ENCODE measurements at regions not wholly inside any gene's neighbourhood (a gene's known extent, or its start where the extent isn't known, plus 50 kb on each side); places are given as distances from the start of the nearest gene placed in this dataset.

GRCh38 chr12:62098132-62098531 is 162.1 kb upstream of the USP15 start:
- no peak for DNase-seq (ENCODE audit: low read depth in 2 of 2)

DNA sequence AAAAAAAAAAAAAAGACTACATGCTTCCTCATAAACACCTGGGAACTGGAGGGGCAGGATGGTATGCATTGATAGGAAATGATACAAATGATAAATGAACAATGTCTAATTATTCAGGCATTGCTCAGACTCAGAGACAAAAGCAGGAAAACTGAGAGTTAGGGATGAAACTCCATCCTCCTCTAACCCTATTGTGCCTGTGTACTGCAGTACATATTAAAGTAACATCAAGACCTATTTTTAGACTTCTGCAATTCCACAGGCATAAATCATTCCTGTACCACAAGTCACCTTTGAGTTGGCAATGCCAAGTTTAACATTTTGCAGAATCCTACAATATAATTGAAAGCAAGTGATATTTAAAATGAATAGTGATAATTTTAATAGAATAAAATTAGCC is 156.5 kb upstream of the USP15 start:
- no peak for DNase-seq (ENCODE audit: low read depth in 2 of 2)

GRCh38 chr12:62106547-62107185 is 153.5 kb upstream of the USP15 start:
- no peak for DNase-seq (ENCODE audit: low read depth in 2 of 2)

DNA sequence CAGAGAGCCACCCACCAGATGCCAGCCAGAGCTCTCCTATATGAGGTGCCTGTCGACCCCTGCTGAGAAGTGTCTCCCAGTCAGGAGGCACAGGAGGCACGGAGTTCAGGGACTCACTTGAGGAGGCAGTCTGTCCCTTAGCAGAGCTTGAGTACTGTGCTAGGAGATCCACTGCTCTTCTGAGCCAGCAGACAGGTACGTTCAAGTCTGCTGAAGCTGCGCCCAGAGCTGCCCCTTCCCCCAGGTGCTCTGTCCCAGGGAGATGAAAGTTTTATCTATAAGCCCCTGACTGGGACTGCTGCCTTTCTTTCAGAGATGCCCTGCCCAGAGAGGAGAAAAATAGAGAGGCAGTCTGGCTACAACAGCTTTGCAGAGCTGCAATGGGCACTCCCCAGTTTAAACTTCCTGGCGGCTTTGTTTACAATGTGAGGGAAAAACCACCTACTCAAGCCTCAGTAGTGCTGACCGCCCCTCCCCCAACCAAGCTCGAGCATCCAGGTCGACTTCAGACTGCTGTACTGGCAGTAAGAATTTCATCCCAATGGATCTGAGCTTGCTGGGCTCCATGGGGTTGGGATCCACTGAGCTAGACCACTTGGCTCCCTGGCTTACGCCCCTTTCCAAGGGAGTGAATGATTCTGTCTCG is 146.7 kb upstream of the USP15 start:
- DNase-seq (ENCODE audit: low read depth in 2 of 2): no peak

GRCh38 chr12:62116986-62117385 is 143.2 kb upstream of the USP15 start:
- DNase-seq (ENCODE audit: low read depth in 2 of 2): no peak

DNA sequence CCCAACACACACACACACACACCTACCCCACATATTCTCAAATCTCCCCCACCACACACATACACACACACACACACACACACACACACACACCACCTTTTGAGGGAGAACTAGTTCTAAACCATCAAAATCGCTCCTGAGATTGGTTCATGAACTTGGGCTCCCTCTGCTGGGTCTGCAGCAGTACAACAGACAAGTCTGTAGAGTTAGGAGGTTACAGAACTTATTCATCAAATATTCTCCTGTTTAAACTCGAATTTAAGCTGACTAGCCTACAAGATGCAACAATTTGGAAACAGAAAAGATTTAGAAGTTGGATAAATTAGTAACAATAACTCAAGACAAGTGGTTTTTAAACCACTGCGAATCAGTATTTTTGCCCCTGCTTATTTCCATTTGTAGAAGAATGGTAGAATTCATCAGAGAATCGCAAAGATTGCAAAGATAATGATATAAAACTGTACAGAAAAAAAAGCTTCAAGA is 136.4 kb upstream of the USP15 start:
- DNase-seq (ENCODE audit: low read depth in 2 of 2): peak; percentile 60

DNA sequence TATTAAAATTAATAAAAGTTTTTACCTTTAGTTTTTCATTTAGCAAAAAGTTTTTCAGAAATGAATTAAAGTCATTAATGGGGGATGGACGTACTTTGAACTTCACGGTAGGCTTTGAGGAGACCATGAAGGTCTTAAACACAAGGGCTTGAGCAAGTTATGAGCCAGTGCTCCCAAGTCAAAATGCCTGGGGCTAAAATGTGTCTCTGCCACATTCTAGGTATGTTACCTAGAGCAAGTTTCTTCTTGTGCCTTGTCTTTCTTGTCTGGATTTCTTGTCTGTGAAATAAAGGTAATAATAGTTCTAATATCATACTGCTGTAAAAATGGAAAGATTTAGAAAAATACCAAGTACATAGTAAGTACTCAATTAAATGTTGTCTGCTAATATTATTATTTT is 132.7 kb upstream of the USP15 start:
- no peak for DNase-seq (ENCODE audit: low read depth in 2 of 2)

DNA sequence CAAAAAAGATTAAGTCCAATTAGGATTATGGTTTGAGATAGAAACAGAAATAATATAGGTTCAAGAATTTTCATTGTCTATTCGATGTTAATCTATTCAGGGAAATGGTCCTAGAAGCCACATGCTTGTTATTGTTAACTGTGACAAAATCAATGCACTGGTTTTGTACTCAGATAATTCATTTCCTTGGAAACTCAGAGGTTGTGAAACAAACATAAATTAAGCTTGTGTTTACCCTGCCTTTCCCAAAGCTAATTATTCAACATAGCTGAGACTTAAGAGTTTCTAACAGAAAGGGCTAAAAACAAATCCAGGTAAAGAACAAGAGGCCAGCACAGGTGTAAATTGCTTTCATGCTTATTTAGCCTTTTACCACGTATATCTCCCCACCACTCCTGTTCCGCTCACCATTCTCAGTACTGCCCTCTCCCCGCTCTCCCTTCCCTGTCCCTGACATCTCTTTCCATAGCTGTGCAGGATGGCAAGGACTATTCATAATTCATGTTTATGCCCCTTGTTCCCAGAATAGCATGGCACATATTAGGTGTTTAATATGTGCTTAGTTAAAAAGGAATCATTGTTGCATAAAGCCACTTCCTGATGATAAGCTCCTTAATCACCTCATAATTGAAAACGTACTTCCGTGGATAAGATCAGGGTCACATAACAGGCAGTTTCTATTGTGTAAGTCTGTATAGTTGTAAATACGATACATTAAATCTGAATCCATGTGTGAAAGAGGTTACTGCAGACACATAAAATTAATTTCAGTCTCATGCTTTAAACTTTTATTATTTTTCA is 131.8 kb upstream of the USP15 start:
- peak; percentile 1 to 33 for DNase-seq (ENCODE audit: low read depth in 2 of 2)

GRCh38 chr12:62129291-62129690 is 130.9 kb upstream of the USP15 start:
- no peak for DNase-seq (ENCODE audit: low read depth in 2 of 2)

GRCh38 chr12:62130402-62130801 is 129.8 kb upstream of the USP15 start:
- DNase-seq (ENCODE audit: low read depth in 2 of 2): no peak

DNA sequence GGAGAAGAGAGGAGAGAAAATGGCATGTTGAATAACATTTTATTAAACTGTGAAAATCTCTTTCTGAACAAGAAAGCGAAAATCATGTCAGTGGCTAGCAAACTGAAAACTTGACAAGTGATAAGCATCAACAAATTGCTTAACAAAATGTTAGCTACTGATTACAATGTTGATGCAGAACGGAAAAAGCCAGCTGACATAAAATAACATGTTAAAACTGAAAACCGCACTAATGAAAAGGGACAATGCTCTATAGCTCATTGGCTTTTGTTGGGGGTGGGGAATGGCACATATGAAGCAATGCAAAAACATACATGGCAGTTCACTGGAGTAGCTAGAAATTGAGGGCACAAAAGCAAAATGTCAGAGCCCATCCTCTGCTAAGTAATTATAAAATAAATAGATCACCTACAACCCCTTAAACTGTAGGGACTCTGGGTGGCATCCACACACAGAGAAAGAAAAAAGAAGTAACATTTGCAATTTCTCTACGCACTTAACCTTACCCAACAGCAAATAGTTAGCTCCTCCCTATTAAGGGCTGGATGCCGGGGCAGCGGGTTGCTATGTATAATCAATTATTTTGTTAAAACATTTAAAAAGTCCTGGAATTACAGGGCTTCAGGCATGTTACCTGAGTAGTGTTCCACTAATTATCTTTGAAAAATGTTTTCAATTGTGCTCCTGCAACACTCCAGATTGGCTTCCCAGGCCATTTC is 129.2 kb upstream of the USP15 start:
- no peak for DNase-seq (ENCODE audit: low read depth in 2 of 2)

- DNase-seq (ENCODE audit: low read depth in 2 of 2): no peak
Measured at GRCh38 chr12:62133440-62133839, 126.8 kb upstream of the USP15 start.

DNA sequence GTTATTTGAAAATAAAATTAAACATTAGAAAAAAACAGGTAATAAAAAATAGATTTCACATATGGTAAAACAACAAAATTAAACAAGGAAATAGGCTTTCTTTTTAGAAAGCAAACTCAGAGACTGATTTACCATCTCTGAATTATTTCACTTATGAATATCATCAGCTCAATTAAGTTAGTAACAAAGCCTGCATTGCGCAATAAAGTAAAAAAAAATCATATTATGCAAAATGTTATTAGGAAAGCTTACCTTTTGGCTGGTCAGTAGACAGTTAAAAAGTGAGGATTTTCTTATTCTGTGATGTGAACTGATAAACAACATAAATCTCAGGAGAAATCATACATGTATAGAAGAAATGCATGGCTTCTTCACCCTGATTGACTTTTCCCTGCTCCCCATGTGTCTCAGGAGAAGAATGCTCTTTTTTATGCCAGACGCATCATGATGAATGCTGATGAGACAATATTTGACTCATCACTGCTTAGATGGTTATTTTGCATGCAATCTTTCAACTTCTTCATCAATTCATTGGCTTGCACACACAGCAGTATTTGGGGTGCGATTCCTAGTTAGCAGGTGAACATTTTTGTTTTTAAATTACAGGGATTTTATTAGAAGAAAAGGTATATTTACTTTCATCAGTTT is 124.5 kb upstream of the USP15 start:
- no peak for DNase-seq (ENCODE audit: low read depth in 2 of 2)

GRCh38 chr12:62136496-62136895 is 123.7 kb upstream of the USP15 start:
- DNase-seq (ENCODE audit: low read depth in 2 of 2): no peak

GRCh38 chr12:62138527-62138926 is 121.7 kb upstream of the USP15 start:
- no peak for DNase-seq (ENCODE audit: low read depth in 2 of 2)

GRCh38 chr12:62146318-62146717 is 113.9 kb upstream of the USP15 start:
- no peak for DNase-seq (ENCODE audit: low read depth in 2 of 2)

DNA sequence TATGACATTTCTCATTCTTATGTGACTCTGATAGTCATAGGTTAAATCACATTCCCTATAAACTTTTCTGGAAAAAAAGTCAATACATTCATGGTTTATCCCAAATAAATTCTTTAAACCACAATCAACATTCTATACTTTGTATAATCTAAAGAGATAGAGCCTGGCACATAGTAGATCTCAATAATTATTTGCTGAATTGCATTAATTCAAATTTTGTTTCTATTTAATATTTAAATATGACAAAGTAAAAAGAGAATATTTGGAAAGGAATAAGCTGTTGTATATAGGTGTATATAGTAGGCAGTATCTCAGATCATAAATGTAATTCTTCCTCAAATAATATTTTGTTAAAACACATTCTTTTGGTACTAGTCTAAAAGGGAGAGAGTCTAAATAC is 102.2 kb upstream of the USP15 start:
- no peak for DNase-seq (ENCODE audit: low read depth in 2 of 2)

- DNase-seq (ENCODE audit: low read depth in 2 of 2): no peak
Measured at GRCh38 chr12:62158461-62159360, 101.5 kb upstream of the USP15 start.

GRCh38 chr12:62162214-62162613 is 98.0 kb upstream of the USP15 start:
- no peak for DNase-seq (ENCODE audit: low read depth in 2 of 2)

GRCh38 chr12:62163368-62163767 is 96.8 kb upstream of the USP15 start:
- no peak for DNase-seq (ENCODE audit: low read depth in 2 of 2)

Measured in lung microvascular endothelial cell (primary cell).